CD4-positive, alpha-beta memory T cell (primary cell): ENCODE measurements at regions not wholly inside any gene's neighbourhood (a gene's known extent, or its start where the extent isn't known, plus 50 kb on each side); places are given as distances from the start of the nearest gene placed in this dataset.

Experiments used
- CTCF ChIA-PET: fragments of 350-600 bp; sonication (Branson Sonifier 250); formaldehyde crosslinking; loops from one replicate; lab custom pipeline; 2021; ENCODE audit warnings: inconsistent platforms; ENCODE audit not compliant: partially characterized antibody; lab: Charles Lee
- POLR2A ChIA-PET: fragments of 350-600 bp; sonication (Branson Sonifier 250); formaldehyde crosslinking; loops from one replicate; lab custom pipeline; 2021; ENCODE audit not compliant: partially characterized antibody; lab: Charles Lee
- DNase-seq, 5 donors: peaks; one replicate each; pipeline versions ENCODE4 v3.0.0 to v3.0.0-alpha.2; 2020 to 2022; ENCODE audit warnings: mixed read lengths in 1 of 5
- H3K27ac ChIP-seq: one replicate; pipeline ENCODE4 v1.7.0; 2013; ENCODE audit warnings: low read depth, low read length
- H3K27me3 ChIP-seq: 2 replicates; pipeline ENCODE4 v1.7.0; 2013; ENCODE audit warnings: mild to moderate bottlenecking, low read length, moderate library complexity; ENCODE audit not compliant: insufficient read depth
- H3K36me3 ChIP-seq: 2 replicates; pipeline ENCODE4 v1.7.0; 2013; ENCODE audit warnings: mild to moderate bottlenecking, low read length, moderate library complexity; ENCODE audit not compliant: insufficient read depth
- H3K4me1 ChIP-seq: 2 replicates; pipeline ENCODE4 v1.7.0; 2013; ENCODE audit warnings: mild to moderate bottlenecking, low read length, moderate library complexity; ENCODE audit not compliant: insufficient read depth
- H3K4me3 ChIP-seq, 2 donors: one replicate each; pipeline ENCODE4 v1.7.0; 2013; ENCODE audit warnings: low read length in 2 of 2, mild to moderate bottlenecking in 1 of 2
- H3K9me3 ChIP-seq, 2 donors: one replicate each; pipeline ENCODE4 v1.7.0; 2013; ENCODE audit warnings: low read length in 2 of 2, control low read depth in 1 of 2; ENCODE audit not compliant: control insufficient read depth in 1 of 2
- H3K27ac Mint-ChIP-seq, 7 donors: one replicate each; pipeline ENCODE4 v1.8.0; 2020 to 2021; ENCODE audit warnings: mixed read lengths in 7 of 7, mild to moderate bottlenecking in 6 of 7, inconsistent platforms in 3 of 7, moderate library complexity in 3 of 7
- H3K27me3 Mint-ChIP-seq, 2 donors: one replicate each; pipeline ENCODE4 v1.8.0; 2020 to 2021; ENCODE audit warnings: mixed read lengths in 2 of 2
- H3K36me3 Mint-ChIP-seq, 2 donors: one replicate each; pipeline ENCODE4 v1.8.0; 2020 to 2021; ENCODE audit warnings: mixed read lengths in 2 of 2, inconsistent platforms in 1 of 2, mild to moderate bottlenecking in 1 of 2
- H3K4me1 Mint-ChIP-seq, 4 donors: one replicate each; pipeline ENCODE4 v1.8.0; 2020 to 2021; ENCODE audit warnings: mixed read lengths in 4 of 4, mild to moderate bottlenecking in 1 of 4
- H3K4me3 Mint-ChIP-seq, 8 donors: one replicate each; pipeline ENCODE4 v1.8.0; 2020 to 2021; ENCODE audit warnings: mixed read lengths in 8 of 8, mild to moderate bottlenecking in 7 of 8, moderate library complexity in 6 of 8, inconsistent platforms in 3 of 8
- H3K9me3 Mint-ChIP-seq, 8 donors: one replicate each; pipeline ENCODE4 v1.8.0; 2020 to 2021; ENCODE audit warnings: mixed read lengths in 8 of 8, mild to moderate bottlenecking in 5 of 8, inconsistent platforms in 3 of 8, moderate library complexity in 1 of 8
- intact Hi-C: fragments of 100-400 bp; cut with micrococcal nuclease; formaldehyde crosslinking; loops from one replicate; pipeline ENCODE4 v1.15.1; 2023

GRCh38 chr22:48736593-48737460, 1090.8 kb downstream of the BRD1 start:
- no peaks in the 10 kb centered on the region for H3K27me3 Mint-ChIP-seq
- H3K4me1 Mint-ChIP-seq = no peaks in the 10 kb centered on the region
- Histone ChIP-seq H3K27ac (no peak overlapping the region), H3K4me3 (no peak overlapping the region), H3K4me1 (no peaks in the 10 kb centered on the region), H3K9me3 (no peaks in the 10 kb centered on the region), H3K27me3 (no peaks in the 10 kb centered on the region), H3K36me3 (no peaks in the 10 kb centered on the region)
- CTCF ChIA-PET = no interaction called here
- no peak overlapping the region for H3K4me3 Mint-ChIP-seq
- H3K27ac Mint-ChIP-seq = no peak overlapping the region
- H3K9me3 Mint-ChIP-seq = peaks cover 0 to 7% (median 0%) of the 10 kb centered on the region in 8 donors
- POLR2A ChIA-PET = no interaction called here
- DNase-seq = no peak
- H3K36me3 Mint-ChIP-seq = no peaks in the 10 kb centered on the region
- intact Hi-C loops = no loop called here

GRCh38 chr22:48734961-48735360, 1092.7 kb downstream of the BRD1 start:
- H3K4me1 ChIP-seq = no peaks in the 10 kb centered on the region
- no peaks in the 10 kb centered on the region for H3K36me3 ChIP-seq
- ChIA-PET CTCF (no interaction called here), POLR2A (no interaction called here)
- Mint-ChIP-seq H3K27me3 (no peaks in the 10 kb centered on the region), H3K36me3 (no peaks in the 10 kb centered on the region), H3K27ac (no peak overlapping the region), H3K4me1 (no peaks in the 10 kb centered on the region), H3K9me3 (peaks cover 0 to 10% (median 0%) of the 10 kb centered on the region in 8 donors), H3K4me3 (no peak overlapping the region)
- no peak for DNase-seq
- no peaks in the 10 kb centered on the region for H3K27me3 ChIP-seq
- no peaks in the 10 kb centered on the region for H3K9me3 ChIP-seq
- H3K4me3 ChIP-seq = no peak overlapping the region
- intact Hi-C loops = no loop called here
- no peak overlapping the region for H3K27ac ChIP-seq

- no peak for DNase-seq
- Mint-ChIP-seq H3K36me3 (no peaks in the 10 kb centered on the region), H3K27me3 (no peaks in the 10 kb centered on the region), H3K9me3 (peaks cover 0 to 6% (median 0%) of the 10 kb centered on the region in 8 donors), H3K4me3 (no peak overlapping the region), H3K4me1 (no peaks in the 10 kb centered on the region), H3K27ac (no peak overlapping the region)
- Histone ChIP-seq H3K4me3 (no peak overlapping the region), H3K27me3 (no peaks in the 10 kb centered on the region), H3K4me1 (no peaks in the 10 kb centered on the region), H3K36me3 (no peaks in the 10 kb centered on the region), H3K27ac (no peak overlapping the region), H3K9me3 (no peaks in the 10 kb centered on the region)
- intact Hi-C loops = no loop called here
- POLR2A ChIA-PET = no interaction called here
- CTCF ChIA-PET = no interaction called here
These were observed 1093.3 kb downstream of the BRD1 start for GRCh38 chr22:48734359-48734758.

GRCh38 chr22:48729499-48730171, 1098.0 kb downstream of the BRD1 start:
- Mint-ChIP-seq H3K27me3 (peaks cover 0 to 2% of the 10 kb centered on the region in 2 donors), H3K9me3 (peaks cover 0 to 19% (median 15%) of the 10 kb centered on the region in 8 donors)
- DNase-seq = no peak

GRCh38 chr22:48727454-48728058, 1100.1 kb downstream of the BRD1 start:
- Histone ChIP-seq H3K36me3 (no peaks in the 10 kb centered on the region), H3K4me3 (no peak overlapping the region), H3K27me3 (no peaks in the 10 kb centered on the region), H3K4me1 (no peaks in the 10 kb centered on the region), H3K9me3 (no peaks in the 10 kb centered on the region), H3K27ac (no peak overlapping the region)
- CTCF ChIA-PET = no interaction called here
- no peaks in the 10 kb centered on the region for H3K36me3 Mint-ChIP-seq
- H3K4me3 Mint-ChIP-seq = no peak overlapping the region
- H3K27me3 Mint-ChIP-seq = peaks cover 0 to 2% of the 10 kb centered on the region in 2 donors
- intact Hi-C loops = no loop called here
- H3K4me1 Mint-ChIP-seq = no peaks in the 10 kb centered on the region
- DNase-seq = no peak
- H3K27ac Mint-ChIP-seq = no peak overlapping the region
- H3K9me3 Mint-ChIP-seq = peaks cover 0 to 19% (median 15%) of the 10 kb centered on the region in 8 donors
- POLR2A ChIA-PET = no interaction called here

More at GRCh38 chr22:48729499-48730171, 1098.0 kb downstream of the BRD1 start:
- no peak overlapping the region for H3K27ac ChIP-seq
- no peak overlapping the region for H3K4me3 Mint-ChIP-seq
- no peak overlapping the region for H3K27ac Mint-ChIP-seq
- CTCF ChIA-PET = no interaction called here
- intact Hi-C loops = no loop called here
- H3K4me1 Mint-ChIP-seq = no peaks in the 10 kb centered on the region
- POLR2A ChIA-PET = no interaction called here
- H3K4me1 ChIP-seq = no peaks in the 10 kb centered on the region
- H3K36me3 ChIP-seq = no peaks in the 10 kb centered on the region
- no peaks in the 10 kb centered on the region for H3K36me3 Mint-ChIP-seq
- no peak overlapping the region for H3K4me3 ChIP-seq
- H3K27me3 ChIP-seq = no peaks in the 10 kb centered on the region
- no peaks in the 10 kb centered on the region for H3K9me3 ChIP-seq

GRCh38 chr22:48724899-48725298, 1102.8 kb downstream of the BRD1 start:
- H3K4me1 ChIP-seq = no peaks in the 10 kb centered on the region
- H3K4me3 ChIP-seq = no peak overlapping the region
- Mint-ChIP-seq H3K36me3 (no peaks in the 10 kb centered on the region), H3K27ac (no peak overlapping the region), H3K4me3 (no peak overlapping the region), H3K4me1 (no peaks in the 10 kb centered on the region), H3K9me3 (peaks cover 0 to 19% (median 15%) of the 10 kb centered on the region in 8 donors), H3K27me3 (peaks cover 3 to 5% of the 10 kb centered on the region in 2 donors)
- ChIA-PET POLR2A (no interaction called here), CTCF (interaction anchor here (0.7 kb wide), 1 partner anchor 1543 kb away, joined by 3 read pairs; no protein-coding TSS in a partner anchor)
- no peak overlapping the region for H3K27ac ChIP-seq
- intact Hi-C loops = no loop called here
- H3K36me3 ChIP-seq = no peaks in the 10 kb centered on the region
- no peaks in the 10 kb centered on the region for H3K9me3 ChIP-seq
- no peaks in the 10 kb centered on the region for H3K27me3 ChIP-seq
- DNase-seq = no peak

- DNase-seq = no peak
- POLR2A ChIA-PET = no interaction called here
- Mint-ChIP-seq H3K27me3 (peaks cover 3 to 5% of the 10 kb centered on the region in 2 donors), H3K27ac (no peak overlapping the region), H3K4me1 (no peaks in the 10 kb centered on the region), H3K36me3 (no peaks in the 10 kb centered on the region), H3K9me3 (peaks cover 0 to 20% (median 15%) of the 10 kb centered on the region in 8 donors), H3K4me3 (no peak overlapping the region)
- Histone ChIP-seq H3K36me3 (no peaks in the 10 kb centered on the region), H3K4me1 (no peaks in the 10 kb centered on the region), H3K27me3 (no peaks in the 10 kb centered on the region), H3K4me3 (no peak overlapping the region), H3K27ac (no peak overlapping the region), H3K9me3 (no peaks in the 10 kb centered on the region)
- CTCF ChIA-PET = no interaction called here
- intact Hi-C loops = no loop called here
These were observed 1105.0 kb downstream of the BRD1 start for GRCh38 chr22:48722661-48723060.
